IMR-90 (cell line): ENCODE measurements at regions not wholly inside any gene's neighbourhood (a gene's known extent, or its start where the extent isn't known, plus 50 kb on each side); places are given as distances from the start of the nearest gene placed in this dataset.

ENCODE experiments used
- CTCF ChIP-seq: conservative IDR thresholded peaks from 2 replicates; pipeline ENCODE4 v1.5.1; 2012; ENCODE audit warnings: mild to moderate bottlenecking, low read depth, low read length, improper control_type of control experiment
- MXI1 ChIP-seq: IDR thresholded peaks from 2 replicates; pipeline ENCODE4 v1.6.1; 2012; ENCODE audit warnings: low read depth, mild to moderate bottlenecking, low read length, moderate library complexity, borderline replicate concordance
- POLR2A ChIP-seq: IDR thresholded peaks from 2 replicates; pipeline ENCODE4 v1.6.1; 2012; ENCODE audit warnings: mild to moderate bottlenecking, low read depth, low read length
- RAD21 ChIP-seq: IDR thresholded peaks from 2 replicates; pipeline ENCODE4 v1.6.1; 2012; ENCODE audit warnings: low read length, improper control_type of control experiment

- TF ChIP-seq MXI1 (no peak), CTCF (no peak), POLR2A (no peak), RAD21 (no peak)
Measured at GRCh38 chr13:76446191-76446590, 440.0 kb downstream of the KCTD12 start.
